ENCODE measurements at regions not wholly inside any gene's neighbourhood (a gene's known extent, or its start where the extent isn't known, plus 50 kb on each side); places are given as distances from the start of the nearest gene placed in this dataset.

- TF ChIP-seq, protein P1, sequence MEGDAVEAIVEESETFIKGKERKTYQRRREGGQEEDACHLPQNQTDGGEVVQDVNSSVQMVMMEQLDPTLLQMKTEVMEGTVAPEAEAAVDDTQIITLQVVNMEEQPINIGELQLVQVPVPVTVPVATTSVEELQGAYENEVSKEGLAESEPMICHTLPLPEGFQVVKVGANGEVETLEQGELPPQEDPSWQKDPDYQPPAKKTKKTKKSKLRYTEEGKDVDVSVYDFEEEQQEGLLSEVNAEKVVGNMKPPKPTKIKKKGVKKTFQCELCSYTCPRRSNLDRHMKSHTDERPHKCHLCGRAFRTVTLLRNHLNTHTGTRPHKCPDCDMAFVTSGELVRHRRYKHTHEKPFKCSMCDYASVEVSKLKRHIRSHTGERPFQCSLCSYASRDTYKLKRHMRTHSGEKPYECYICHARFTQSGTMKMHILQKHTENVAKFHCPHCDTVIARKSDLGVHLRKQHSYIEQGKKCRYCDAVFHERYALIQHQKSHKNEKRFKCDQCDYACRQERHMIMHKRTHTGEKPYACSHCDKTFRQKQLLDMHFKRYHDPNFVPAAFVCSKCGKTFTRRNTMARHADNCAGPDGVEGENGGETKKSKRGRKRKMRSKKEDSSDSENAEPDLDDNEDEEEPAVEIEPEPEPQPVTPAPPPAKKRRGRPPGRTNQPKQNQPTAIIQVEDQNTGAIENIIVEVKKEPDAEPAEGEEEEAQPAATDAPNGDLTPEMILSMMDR (IDR thresholded peaks at IDR 0.05) = no peak
- TF ChIP-seq POLR2A (IDR thresholded peaks at IDR 0.05) = no peak
These were observed 84.9 kb downstream of the EDEM1 start for GRCh38 chr3:5272387-5272786.
